GM21529 (cell line): ENCODE measurements at regions not wholly inside any gene's neighbourhood (a gene's known extent, or its start where the extent isn't known, plus 50 kb on each side); places are given as distances from the start of the nearest gene placed in this dataset.

ENCODE experiments used
- ATAC-seq: cut with Tn5 transposase; IDR thresholded peaks from one replicate; pipeline ENCODE4 v1.9.1; 2021; ENCODE audit not compliant: unreplicated experiment

- ATAC-seq = no peak
These were observed 585.2 kb upstream of the CELF2 start for GRCh38 chr10:10432296-10433035.

- ATAC-seq = no peak
These were observed 583.4 kb upstream of the CELF2 start for GRCh38 chr10:10434312-10434711.

- no peak for ATAC-seq
These were observed 579.8 kb upstream of the CELF2 start for GRCh38 chr10:10437886-10438285.

- no peak for ATAC-seq
These were observed 579.2 kb upstream of the CELF2 start for GRCh38 chr10:10438335-10439100.

GRCh38 chr10:10456856-10457255 is 560.8 kb upstream of the CELF2 start:
- no peak for ATAC-seq

GRCh38 chr10:10460451-10460850 is 557.2 kb upstream of the CELF2 start:
- no peak for ATAC-seq

GRCh38 chr10:10462151-10462941 is 555.3 kb upstream of the CELF2 start:
- no peak for ATAC-seq

- ATAC-seq = no peak
These were observed 545.9 kb upstream of the CELF2 start for GRCh38 chr10:10471758-10472157.

- no peak for ATAC-seq
These were observed 541.9 kb upstream of the CELF2 start for GRCh38 chr10:10475812-10476211.

- ATAC-seq = no peak
These were observed 539.8 kb upstream of the CELF2 start for GRCh38 chr10:10477844-10478243.

GRCh38 chr10:10479465-10479864 is 538.2 kb upstream of the CELF2 start:
- ATAC-seq = no peak

- no peak for ATAC-seq
These were observed 535.1 kb upstream of the CELF2 start for GRCh38 chr10:10482613-10483012.

- ATAC-seq = no peak
These were observed 528.6 kb upstream of the CELF2 start for GRCh38 chr10:10489076-10489475.

- ATAC-seq = no peak
These were observed 527.7 kb upstream of the CELF2 start for GRCh38 chr10:10489805-10490571.

- ATAC-seq = no peak
These were observed 527.1 kb upstream of the CELF2 start for GRCh38 chr10:10490581-10490980.

GRCh38 chr10:10492420-10492819 is 525.3 kb upstream of the CELF2 start:
- ATAC-seq = no peak

- no peak for ATAC-seq
These were observed 523.8 kb upstream of the CELF2 start for GRCh38 chr10:10493833-10494232.

- no peak for ATAC-seq
These were observed 520.4 kb upstream of the CELF2 start for GRCh38 chr10:10497245-10497644.

GRCh38 chr10:10498781-10499180 is 518.9 kb upstream of the CELF2 start:
- no peak for ATAC-seq

GRCh38 chr10:10499839-10500238 is 517.8 kb upstream of the CELF2 start:
- no peak for ATAC-seq

GRCh38 chr10:10500937-10501336 is 516.7 kb upstream of the CELF2 start:
- no peak for ATAC-seq
